NT2/D1 (cell line): ENCODE measurements at regions not wholly inside any gene's neighbourhood (a gene's known extent, or its start where the extent isn't known, plus 50 kb on each side); places are given as distances from the start of the nearest gene placed in this dataset.
"Not testable (repeated sequence)": the region's sequence is repeated elsewhere in the genome, so short reads cannot be mapped to it uniquely, and the experiment has no call there.

ENCODE experiments used
- DNase-seq: peaks from one replicate; pipeline ENCODE4 v3.0.0-alpha.2; 2011; ENCODE audit warnings: low read depth, low spot score
- H3K27me3 ChIP-seq: 2 replicates; pipeline ENCODE4 v1.6.0; 2011; ENCODE audit warnings: mild to moderate bottlenecking; ENCODE audit not compliant: insufficient read length, insufficient read depth
- H3K36me3 ChIP-seq: 2 replicates; pipeline ENCODE4 v1.6.1; 2011; ENCODE audit warnings: mild to moderate bottlenecking, low read length, mixed read lengths; ENCODE audit not compliant: insufficient read depth, insufficient read length
- H3K4me1 ChIP-seq: 2 replicates; pipeline ENCODE4 v1.5.1; 2011; ENCODE audit not compliant: insufficient read depth, insufficient read length
- H3K4me3 ChIP-seq: 2 replicates; pipeline ENCODE4 v1.5.1; 2011; ENCODE audit warnings: low read depth; ENCODE audit not compliant: insufficient read length
- H3K9ac ChIP-seq: 2 replicates; pipeline ENCODE4 v1.6.0; 2011; ENCODE audit warnings: low read depth; ENCODE audit not compliant: insufficient read length
- H3K9me3 ChIP-seq: 2 replicates; pipeline ENCODE4 v1.5.1; 2011; ENCODE audit warnings: mild to moderate bottlenecking, low read length; ENCODE audit not compliant: insufficient read depth
- SUZ12 ChIP-seq: IDR thresholded peaks from 2 replicates; pipeline ENCODE4 v1.6.1; 2011; ENCODE audit not compliant: insufficient read length, insufficient read depth; ENCODE audit errors: extremely low read depth
- YY1 ChIP-seq: IDR thresholded peaks from 2 replicates; pipeline ENCODE4 v1.6.1; 2011; ENCODE audit not compliant: insufficient read length, insufficient read depth
- ZNF274 ChIP-seq: IDR thresholded peaks from 2 replicates; pipeline ENCODE4 v1.6.1; 2011; ENCODE audit warnings: mild to moderate bottlenecking, low read depth, low read length

- no peak overlapping the region for H3K4me3 ChIP-seq
- no peaks in the 10 kb centered on the region for H3K27me3 ChIP-seq
- H3K4me1 ChIP-seq, result no peaks in the 10 kb centered on the region
- no peak overlapping the region for H3K9ac ChIP-seq
- TF ChIP-seq YY1, result no peak
- TF ChIP-seq SUZ12, result no peak
- no peak for TF ChIP-seq ZNF274
- H3K36me3 ChIP-seq, result no peaks in the 10 kb centered on the region
- no peaks in the 10 kb centered on the region for H3K9me3 ChIP-seq
- no peak for DNase-seq
Observed at GRCh38 chr6:16999491-17000436, 102.1 kb upstream of the STMND1 start.

- no peaks in the 10 kb centered on the region for H3K4me1 ChIP-seq
- no peaks in the 10 kb centered on the region for H3K36me3 ChIP-seq
- H3K9ac ChIP-seq, result no peak overlapping the region
- no peak for TF ChIP-seq ZNF274
- no peak for TF ChIP-seq SUZ12
- TF ChIP-seq YY1, result no peak
- no peak for DNase-seq
- H3K4me3 ChIP-seq, result no peak overlapping the region
- H3K9me3 ChIP-seq, result no peaks in the 10 kb centered on the region
- no peaks in the 10 kb centered on the region for H3K27me3 ChIP-seq
Observed at GRCh38 chr6:16998461-16998860, 103.4 kb upstream of the STMND1 start.

- Histone ChIP-seq H3K9ac (no peak overlapping the region), H3K4me3 (no peak overlapping the region), H3K4me1 (no peaks in the 10 kb centered on the region), H3K36me3 (no peaks in the 10 kb centered on the region), H3K9me3 (no peaks in the 10 kb centered on the region), H3K27me3 (no peaks in the 10 kb centered on the region)
- no peak for TF ChIP-seq SUZ12
- no peak for TF ChIP-seq ZNF274
- no peak for TF ChIP-seq YY1
- no peak for DNase-seq
Observed at GRCh38 chr6:16995511-16996250, 106.2 kb upstream of the STMND1 start.

- Histone ChIP-seq H3K4me3 (no peak overlapping the region), H3K9ac (no peak overlapping the region), H3K9me3 (peaks cover 5% of the 10 kb centered on the region), H3K36me3 (no peaks in the 10 kb centered on the region), H3K4me1 (no peaks in the 10 kb centered on the region), H3K27me3 (no peaks in the 10 kb centered on the region)
- no peak for DNase-seq
- no peak for TF ChIP-seq YY1
- no peak for TF ChIP-seq SUZ12
- no peak for TF ChIP-seq ZNF274
Observed at GRCh38 chr6:16993396-16993795, 108.5 kb upstream of the STMND1 start.

GRCh38 chr6:16991981-16992629, 109.7 kb upstream of the STMND1 start:
- no peak overlapping the region for H3K9ac ChIP-seq
- no peak overlapping the region for H3K4me3 ChIP-seq
- H3K4me1 ChIP-seq, result no peaks in the 10 kb centered on the region
- H3K36me3 ChIP-seq, result no peaks in the 10 kb centered on the region
- H3K27me3 ChIP-seq, result no peaks in the 10 kb centered on the region
- no peak for TF ChIP-seq SUZ12
- TF ChIP-seq YY1, result no peak
- no peak for TF ChIP-seq ZNF274
- DNase-seq, result no peak
- peaks cover 9% of the 10 kb centered on the region for H3K9me3 ChIP-seq

GRCh38 chr6:16989976-16990375, 111.9 kb upstream of the STMND1 start:
- not testable (repeated sequence) for H3K36me3 ChIP-seq, H3K27me3 ChIP-seq, H3K4me1 ChIP-seq, DNase-seq, H3K4me3 ChIP-seq, H3K9ac ChIP-seq, H3K9me3 ChIP-seq

GRCh38 chr6:16989382-16989781, 112.5 kb upstream of the STMND1 start:
- no peak for DNase-seq
- no peak overlapping the region for H3K9ac ChIP-seq
- TF ChIP-seq SUZ12 (no peak), ZNF274 (no peak)

More at GRCh38 chr6:16989382-16989781, 112.5 kb upstream of the STMND1 start:
- H3K9me3 ChIP-seq, result peaks cover 9% of the 10 kb centered on the region
- H3K4me3 ChIP-seq, result no peak overlapping the region
- no peaks in the 10 kb centered on the region for H3K27me3 ChIP-seq
- no peaks in the 10 kb centered on the region for H3K4me1 ChIP-seq
- H3K36me3 ChIP-seq, result no peaks in the 10 kb centered on the region
